CD14-positive monocyte (primary cell): ENCODE measurements at regions not wholly inside any gene's neighbourhood (a gene's known extent, or its start where the extent isn't known, plus 50 kb on each side); places are given as distances from the start of the nearest gene placed in this dataset.

ENCODE experiments used
- DNase-seq, 3 donors: peaks; one replicate each; pipeline ENCODE4 v3.0.0-alpha.2; 2011 to 2022
- H2AFZ ChIP-seq: 2 replicates; pipeline ENCODE4 v1.6.0; 2012; ENCODE audit warnings: mild to moderate bottlenecking, low read depth, low read length, inconsistent platforms; ENCODE audit not compliant: insufficient read depth, poor library complexity, severe bottlenecking
- H3K27ac ChIP-seq, 2 donors: 1 replicate in 1 of 2; 2 replicates in 1 of 2; pipeline ENCODE4 v1.5.1; 2012 to 2013; ENCODE audit warnings: low read length in 2 of 2, control low read depth in 1 of 2, inconsistent platforms in 1 of 2, low read depth in 1 of 2, mild to moderate bottlenecking in 1 of 2
- H3K27me3 ChIP-seq, 2 donors: one replicate each; pipeline versions ENCODE4 v1.6.0 to v1.6.1; 2011 to 2013; ENCODE audit warnings: low read length in 2 of 2; ENCODE audit not compliant: control insufficient read depth in 2 of 2, insufficient read depth in 2 of 2
- H3K36me3 ChIP-seq, 2 donors: replicated peaks in 1 of 2; 1 replicate in 1 of 2; 2 replicates in 1 of 2; pipeline versions ENCODE4 v1.5.1 to v1.6.1; 2012 to 2013; ENCODE audit warnings: low read length in 2 of 2, control low read depth in 1 of 2, inconsistent platforms in 1 of 2, mild to moderate bottlenecking in 1 of 2; ENCODE audit not compliant: insufficient read depth in 2 of 2, control insufficient read depth in 1 of 2
- H3K4me1 ChIP-seq, 2 donors: 1 replicate in 1 of 2; 2 replicates in 1 of 2; pipeline versions ENCODE4 v1.5.1 to v1.6.1; 2012 to 2013; ENCODE audit warnings: low read length in 2 of 2, control low read depth in 1 of 2, inconsistent platforms in 1 of 2, mild to moderate bottlenecking in 1 of 2, moderate library complexity in 1 of 2; ENCODE audit not compliant: insufficient read depth in 2 of 2, control insufficient read depth in 1 of 2
- H3K4me2 ChIP-seq: replicated peaks from 2 replicates; pipeline ENCODE3; 2012; ENCODE audit warnings: low read length, moderate library complexity, mild to moderate bottlenecking; ENCODE audit not compliant: poor library complexity, severe bottlenecking; ENCODE audit errors: extremely low read depth
- H3K4me3 ChIP-seq, 3 experiments: fragments of 200-600 bp in 1 of 3; sonication (generic) in 1 of 3; replicated peaks in 1 of 3; 1 replicate in 2 of 3; 2 replicates in 1 of 3; pipeline ENCODE4 v1.5.1; 2011 to 2013; ENCODE audit warnings: low read length in 3 of 3, mild to moderate bottlenecking in 3 of 3, control low read depth in 2 of 3, low read depth in 2 of 3, inconsistent platforms in 1 of 3, moderate library complexity in 1 of 3
- H3K79me2 ChIP-seq: 2 replicates; pipeline ENCODE4 v1.6.0; 2012; ENCODE audit warnings: mild to moderate bottlenecking, control low read depth, inconsistent platforms, low read length, moderate library complexity; ENCODE audit not compliant: insufficient read depth
- H3K9ac ChIP-seq: 2 replicates; pipeline ENCODE4 v1.6.0; 2017; ENCODE audit warnings: low read length, mild to moderate bottlenecking; ENCODE audit not compliant: insufficient read depth, poor library complexity, severe bottlenecking
- H3K9me3 ChIP-seq, 2 donors: replicated peaks in 1 of 2; 1 replicate in 1 of 2; 2 replicates in 1 of 2; pipeline versions ENCODE4 v1.5.1 to v1.6.1; 2012 to 2013; ENCODE audit warnings: low read length in 2 of 2, control low read depth in 1 of 2; ENCODE audit not compliant: control insufficient read depth in 1 of 2, insufficient read depth in 1 of 2
- H4K20me1 ChIP-seq: 2 replicates; pipeline ENCODE4 v1.6.0; 2012; ENCODE audit warnings: mild to moderate bottlenecking, low read length, control low read depth, moderate library complexity; ENCODE audit not compliant: insufficient read depth
- H3K27ac Mint-ChIP-seq, 7 donors: one replicate each; pipeline ENCODE4 v1.8.0; 2020; ENCODE audit warnings: mild to moderate bottlenecking in 7 of 7, mixed read lengths in 7 of 7, moderate library complexity in 6 of 7, inconsistent platforms in 2 of 7
- H3K27me3 Mint-ChIP-seq, 3 donors: one replicate each; pipeline ENCODE4 v1.8.0; 2021 to 2022; ENCODE audit warnings: low read depth in 3 of 3, mild to moderate bottlenecking in 3 of 3, mixed read lengths in 3 of 3, moderate library complexity in 3 of 3, inconsistent platforms in 1 of 3
- H3K36me3 Mint-ChIP-seq, 2 donors: one replicate each; pipeline ENCODE4 v1.8.0; 2020; ENCODE audit warnings: mixed read lengths in 2 of 2, inconsistent platforms in 1 of 2, mild to moderate bottlenecking in 1 of 2
- H3K4me1 Mint-ChIP-seq: one replicate; pipeline ENCODE4 v1.8.0; 2020; ENCODE audit warnings: mild to moderate bottlenecking, mixed read lengths
- H3K4me3 Mint-ChIP-seq, 2 donors: one replicate each; pipeline ENCODE4 v1.8.0; 2020; ENCODE audit warnings: mild to moderate bottlenecking in 2 of 2, mixed read lengths in 2 of 2, moderate library complexity in 1 of 2
- H3K9me3 Mint-ChIP-seq, 7 donors: one replicate each; pipeline ENCODE4 v1.8.0; 2020 to 2022; ENCODE audit warnings: mixed read lengths in 7 of 7, mild to moderate bottlenecking in 6 of 7, moderate library complexity in 6 of 7, inconsistent platforms in 2 of 7
- WGBS: methylation state at CpG from one replicate; pipeline ENCODE4 v1.1.5; 2013; ENCODE audit warnings: missing lambda C conversion rate; ENCODE audit not compliant: insufficient coverage; 5-methylcytosine and 5-hydroxymethylcytosine counted together
- intact Hi-C, 2 donors: fragments of 100-400 bp; cut with micrococcal nuclease; formaldehyde crosslinking; loops; one replicate each; pipeline versions ENCODE4 v1.15.0 to v1.15.1; 2023
- TF ChIP-seq, protein P1 (sequence below): fragments of 200-600 bp; IDR thresholded peaks from one replicate; pipeline ENCODE4 v1.8.0; 2022; ENCODE audit warnings: antibody characterized with exemption, mild to moderate bottlenecking

DNA sequence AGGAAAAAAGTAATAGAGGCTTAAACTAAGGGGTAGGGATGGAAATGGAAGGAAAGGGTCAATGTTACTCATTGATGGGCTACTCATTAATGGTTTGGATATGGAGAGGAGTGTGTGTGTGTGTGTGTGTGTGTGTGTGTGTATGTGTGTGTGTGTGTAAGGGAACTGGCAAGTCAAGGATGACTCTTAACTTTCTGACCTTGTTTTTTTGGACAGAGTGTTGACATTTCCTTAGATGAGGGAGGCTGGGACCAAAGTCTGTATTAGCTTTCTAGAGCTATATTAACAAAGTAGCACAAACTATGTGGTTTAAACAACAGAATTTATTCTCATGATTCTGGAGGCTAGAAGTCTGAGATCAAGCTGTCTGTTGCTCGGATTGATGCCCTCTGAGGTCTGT is 202.7 kb downstream of the GBA3 start:
- Histone ChIP-seq H3K4me3 (no peak overlapping the region), H2AFZ (no peak overlapping the region), H3K4me2 (no peak overlapping the region), H4K20me1 (no peaks in the 10 kb centered on the region), H3K27me3 (no peaks in the 10 kb centered on the region), H3K79me2 (no peaks in the 10 kb centered on the region), H3K9me3 (no peaks in the 10 kb centered on the region), H3K9ac (no peak overlapping the region), H3K36me3 (no peaks in the 10 kb centered on the region), H3K4me1 (no peaks in the 10 kb centered on the region), H3K27ac (no peak overlapping the region)
- Mint-ChIP-seq H3K4me1 (peaks cover 2% of the 10 kb centered on the region), H3K9me3 (peaks cover 0 to 10% (median 5%) of the 10 kb centered on the region in 7 donors), H3K4me3 (no peak overlapping the region), H3K36me3 (no peaks in the 10 kb centered on the region), H3K27me3 (peaks cover 0 to 3% (median 2%) of the 10 kb centered on the region in 3 donors), H3K27ac (no peak overlapping the region)
- no peak for DNase-seq
- TF ChIP-seq, protein P1, sequence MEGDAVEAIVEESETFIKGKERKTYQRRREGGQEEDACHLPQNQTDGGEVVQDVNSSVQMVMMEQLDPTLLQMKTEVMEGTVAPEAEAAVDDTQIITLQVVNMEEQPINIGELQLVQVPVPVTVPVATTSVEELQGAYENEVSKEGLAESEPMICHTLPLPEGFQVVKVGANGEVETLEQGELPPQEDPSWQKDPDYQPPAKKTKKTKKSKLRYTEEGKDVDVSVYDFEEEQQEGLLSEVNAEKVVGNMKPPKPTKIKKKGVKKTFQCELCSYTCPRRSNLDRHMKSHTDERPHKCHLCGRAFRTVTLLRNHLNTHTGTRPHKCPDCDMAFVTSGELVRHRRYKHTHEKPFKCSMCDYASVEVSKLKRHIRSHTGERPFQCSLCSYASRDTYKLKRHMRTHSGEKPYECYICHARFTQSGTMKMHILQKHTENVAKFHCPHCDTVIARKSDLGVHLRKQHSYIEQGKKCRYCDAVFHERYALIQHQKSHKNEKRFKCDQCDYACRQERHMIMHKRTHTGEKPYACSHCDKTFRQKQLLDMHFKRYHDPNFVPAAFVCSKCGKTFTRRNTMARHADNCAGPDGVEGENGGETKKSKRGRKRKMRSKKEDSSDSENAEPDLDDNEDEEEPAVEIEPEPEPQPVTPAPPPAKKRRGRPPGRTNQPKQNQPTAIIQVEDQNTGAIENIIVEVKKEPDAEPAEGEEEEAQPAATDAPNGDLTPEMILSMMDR = no peak
- intact Hi-C loops = no loop called here
- no CpG with 5 or more reads among the region's 1 CpG for WGBS

DNA sequence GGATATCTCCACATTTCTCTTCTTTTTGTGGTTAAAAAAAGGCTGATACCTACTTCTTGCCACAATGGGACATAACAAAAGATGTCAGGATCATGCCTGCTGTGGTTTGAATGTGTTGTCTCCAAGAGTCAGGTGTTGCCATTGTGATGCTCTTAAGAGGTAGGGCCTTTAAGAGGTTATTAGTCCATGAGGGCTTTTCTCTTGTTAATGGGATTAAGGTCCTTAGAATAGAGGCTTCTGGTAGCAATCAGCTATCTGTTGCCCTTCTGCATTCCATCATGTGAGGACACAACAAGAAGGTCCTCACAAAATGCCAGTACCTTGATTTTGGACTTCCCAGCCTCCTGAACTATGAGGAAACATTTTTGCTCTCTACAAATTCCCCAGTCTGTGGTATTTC is 191.4 kb downstream of the GBA3 start:
- H3K27ac Mint-ChIP-seq = no peak overlapping the region
- Histone ChIP-seq H3K27ac (no peak overlapping the region), H3K79me2 (no peaks in the 10 kb centered on the region), H2AFZ (no peak overlapping the region), H3K36me3 (no peaks in the 10 kb centered on the region), H3K4me3 (no peak overlapping the region), H3K9me3 (no peaks in the 10 kb centered on the region), H4K20me1 (no peaks in the 10 kb centered on the region), H3K27me3 (no peaks in the 10 kb centered on the region), H3K9ac (no peak overlapping the region), H3K4me1 (no peaks in the 10 kb centered on the region), H3K4me2 (no peak overlapping the region)
- no peak for DNase-seq
- peaks cover 0 to 2% (median 0%) of the 10 kb centered on the region in 3 donors for H3K27me3 Mint-ChIP-seq
- TF ChIP-seq, protein P1 = no peak
- intact Hi-C loops = no loop called here
- H3K9me3 Mint-ChIP-seq = peaks cover 0 to 3% (median 0%) of the 10 kb centered on the region in 7 donors
- no peak overlapping the region for H3K4me3 Mint-ChIP-seq
- no peaks in the 10 kb centered on the region for H3K36me3 Mint-ChIP-seq
- no peaks in the 10 kb centered on the region for H3K4me1 Mint-ChIP-seq
